ENCODE measurements at regions not wholly inside any gene's neighbourhood (a gene's known extent, or its start where the extent isn't known, plus 50 kb on each side); places are given as distances from the start of the nearest gene placed in this dataset.

- no peaks in the 10 kb centered on the region for H3K9me2 ChIP-seq (ENCODE audit: insufficient read depth)
- H3K27me3 ChIP-seq (ENCODE audit: insufficient read depth), result no peaks in the 10 kb centered on the region
- no peak overlapping the region for H3K4me2 ChIP-seq
- no peaks in the 10 kb centered on the region for H3K36me3 ChIP-seq (ENCODE audit: insufficient read depth)
- DNase-seq (ENCODE audit: low spot score), result no peak
- H3K27me3 Mint-ChIP-seq (ENCODE audit: insufficient read depth, low read depth, poor library complexity), result peaks cover 2% of the 10 kb centered on the region
- no peaks in the 10 kb centered on the region for H3F3A ChIP-seq (replicated peaks; ENCODE audit: low read depth)
- H3K4me3 ChIP-seq, result no peak overlapping the region
- no peak overlapping the region for H3K27ac Mint-ChIP-seq
- no peak overlapping the region for H2AFZ ChIP-seq
- ATAC-seq, result no peak
- no peak overlapping the region for H3K27ac ChIP-seq (ENCODE audit: low read depth)
- H3K4me1 Mint-ChIP-seq, result no peaks in the 10 kb centered on the region
- H3K9me3 Mint-ChIP-seq, result no peaks in the 10 kb centered on the region
- no peak overlapping the region for H3K4me3 Mint-ChIP-seq
- no peaks in the 10 kb centered on the region for H3K4me1 ChIP-seq (ENCODE audit: insufficient read depth)
- no peaks in the 10 kb centered on the region for H3K79me2 ChIP-seq (replicated peaks; ENCODE audit: insufficient read depth)
- no peaks in the 10 kb centered on the region for H4K20me1 ChIP-seq (replicated peaks; ENCODE audit: insufficient read depth)
- TF ChIP-seq NANOG (IDR thresholded peaks at IDR 0.05; ENCODE audit: borderline replicate concordance) (no peak), ZNF114 (CRISPR knock-in tag; IDR thresholded peaks at IDR 0.05) (no peak), POLR2AphosphoS5 (IDR thresholded peaks at IDR 0.05; ENCODE audit: low read depth) (no peak), ZNF331 (CRISPR knock-in tag; IDR thresholded peaks at IDR 0.05; ENCODE audit: low read depth) (no peak), EZH2 (IDR thresholded peaks at IDR 0.05; ENCODE audit: low read depth, unreplicated experiment) (no peak)
- H3K36me3 Mint-ChIP-seq (ENCODE audit: low read depth), result no peaks in the 10 kb centered on the region
Observed at GRCh38 chr5:32843531-32843895, 132.4 kb downstream of the NPR3 start.

GRCh38 chr5:32845171-32845570 lies 134.1 kb downstream of the NPR3 start:
- Mint-ChIP-seq H3K4me3 (no peak overlapping the region), H3K9me3 (no peaks in the 10 kb centered on the region), H3K4me1 (no peaks in the 10 kb centered on the region), H3K36me3 (ENCODE audit: low read depth) (no peaks in the 10 kb centered on the region), H3K27me3 (ENCODE audit: insufficient read depth, low read depth, poor library complexity) (peaks cover 2% of the 10 kb centered on the region), H3K27ac (no peak overlapping the region)
- no peak overlapping the region for H2AFZ ChIP-seq
- no peaks in the 10 kb centered on the region for H4K20me1 ChIP-seq (replicated peaks; ENCODE audit: insufficient read depth)
- ATAC-seq (no peak), DNase-seq (ENCODE audit: low spot score) (no peak)
- H3F3A ChIP-seq (replicated peaks; ENCODE audit: low read depth), result no peaks in the 10 kb centered on the region
- TF ChIP-seq, protein P1, sequence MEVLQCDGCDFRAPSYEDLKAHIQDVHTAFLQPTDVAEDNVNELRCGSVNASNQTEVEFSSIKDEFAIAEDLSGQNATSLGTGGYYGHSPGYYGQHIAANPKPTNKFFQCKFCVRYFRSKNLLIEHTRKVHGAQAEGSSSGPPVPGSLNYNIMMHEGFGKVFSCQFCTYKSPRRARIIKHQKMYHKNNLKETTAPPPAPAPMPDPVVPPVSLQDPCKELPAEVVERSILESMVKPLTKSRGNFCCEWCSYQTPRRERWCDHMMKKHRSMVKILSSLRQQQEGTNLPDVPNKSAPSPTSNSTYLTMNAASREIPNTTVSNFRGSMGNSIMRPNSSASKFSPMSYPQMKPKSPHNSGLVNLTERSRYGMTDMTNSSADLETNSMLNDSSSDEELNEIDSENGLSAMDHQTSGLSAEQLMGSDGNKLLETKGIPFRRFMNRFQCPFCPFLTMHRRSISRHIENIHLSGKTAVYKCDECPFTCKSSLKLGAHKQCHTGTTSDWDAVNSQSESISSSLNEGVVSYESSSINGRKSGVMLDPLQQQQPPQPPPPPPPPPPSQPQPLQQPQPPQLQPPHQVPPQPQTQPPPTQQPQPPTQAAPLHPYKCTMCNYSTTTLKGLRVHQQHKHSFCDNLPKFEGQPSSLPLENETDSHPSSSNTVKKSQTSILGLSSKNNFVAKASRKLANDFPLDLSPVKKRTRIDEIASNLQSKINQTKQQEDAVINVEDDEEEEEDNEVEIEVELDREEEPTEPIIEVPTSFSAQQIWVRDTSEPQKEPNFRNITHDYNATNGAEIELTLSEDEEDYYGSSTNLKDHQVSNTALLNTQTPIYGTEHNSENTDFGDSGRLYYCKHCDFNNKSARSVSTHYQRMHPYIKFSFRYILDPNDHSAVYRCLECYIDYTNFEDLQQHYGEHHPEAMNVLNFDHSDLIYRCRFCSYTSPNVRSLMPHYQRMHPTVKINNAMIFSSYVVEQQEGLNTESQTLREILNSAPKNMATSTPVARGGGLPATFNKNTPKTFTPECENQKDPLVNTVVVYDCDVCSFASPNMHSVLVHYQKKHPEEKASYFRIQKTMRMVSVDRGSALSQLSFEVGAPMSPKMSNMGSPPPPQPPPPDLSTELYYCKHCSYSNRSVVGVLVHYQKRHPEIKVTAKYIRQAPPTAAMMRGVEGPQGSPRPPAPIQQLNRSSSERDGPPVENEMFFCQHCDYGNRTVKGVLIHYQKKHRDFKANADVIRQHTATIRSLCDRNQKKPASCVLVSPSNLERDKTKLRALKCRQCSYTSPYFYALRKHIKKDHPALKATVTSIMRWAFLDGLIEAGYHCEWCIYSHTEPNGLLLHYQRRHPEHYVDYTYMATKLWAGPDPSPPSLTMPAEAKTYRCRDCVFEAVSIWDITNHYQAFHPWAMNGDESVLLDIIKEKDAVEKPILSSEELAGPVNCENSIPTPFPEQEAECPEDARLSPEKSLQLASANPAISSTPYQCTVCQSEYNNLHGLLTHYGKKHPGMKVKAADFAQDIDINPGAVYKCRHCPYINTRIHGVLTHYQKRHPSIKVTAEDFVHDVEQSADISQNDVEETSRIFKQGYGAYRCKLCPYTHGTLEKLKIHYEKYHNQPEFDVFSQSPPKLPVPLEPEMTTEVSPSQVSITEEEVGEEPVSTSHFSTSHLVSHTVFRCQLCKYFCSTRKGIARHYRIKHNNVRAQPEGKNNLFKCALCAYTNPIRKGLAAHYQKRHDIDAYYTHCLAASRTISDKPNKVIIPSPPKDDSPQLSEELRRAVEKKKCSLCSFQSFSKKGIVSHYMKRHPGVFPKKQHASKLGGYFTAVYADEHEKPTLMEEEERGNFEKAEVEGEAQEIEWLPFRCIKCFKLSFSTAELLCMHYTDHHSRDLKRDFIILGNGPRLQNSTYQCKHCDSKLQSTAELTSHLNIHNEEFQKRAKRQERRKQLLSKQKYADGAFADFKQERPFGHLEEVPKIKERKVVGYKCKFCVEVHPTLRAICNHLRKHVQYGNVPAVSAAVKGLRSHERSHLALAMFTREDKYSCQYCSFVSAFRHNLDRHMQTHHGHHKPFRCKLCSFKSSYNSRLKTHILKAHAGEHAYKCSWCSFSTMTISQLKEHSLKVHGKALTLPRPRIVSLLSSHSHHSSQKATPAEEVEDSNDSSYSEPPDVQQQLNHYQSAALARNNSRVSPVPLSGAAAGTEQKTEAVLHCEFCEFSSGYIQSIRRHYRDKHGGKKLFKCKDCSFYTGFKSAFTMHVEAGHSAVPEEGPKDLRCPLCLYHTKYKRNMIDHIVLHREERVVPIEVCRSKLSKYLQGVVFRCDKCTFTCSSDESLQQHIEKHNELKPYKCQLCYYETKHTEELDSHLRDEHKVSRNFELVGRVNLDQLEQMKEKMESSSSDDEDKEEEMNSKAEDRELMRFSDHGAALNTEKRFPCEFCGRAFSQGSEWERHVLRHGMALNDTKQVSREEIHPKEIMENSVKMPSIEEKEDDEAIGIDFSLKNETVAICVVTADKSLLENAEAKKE (CRISPR knock-in tag; IDR thresholded peaks at IDR 0.05), result no peak
- TF ChIP-seq, protein P2, sequence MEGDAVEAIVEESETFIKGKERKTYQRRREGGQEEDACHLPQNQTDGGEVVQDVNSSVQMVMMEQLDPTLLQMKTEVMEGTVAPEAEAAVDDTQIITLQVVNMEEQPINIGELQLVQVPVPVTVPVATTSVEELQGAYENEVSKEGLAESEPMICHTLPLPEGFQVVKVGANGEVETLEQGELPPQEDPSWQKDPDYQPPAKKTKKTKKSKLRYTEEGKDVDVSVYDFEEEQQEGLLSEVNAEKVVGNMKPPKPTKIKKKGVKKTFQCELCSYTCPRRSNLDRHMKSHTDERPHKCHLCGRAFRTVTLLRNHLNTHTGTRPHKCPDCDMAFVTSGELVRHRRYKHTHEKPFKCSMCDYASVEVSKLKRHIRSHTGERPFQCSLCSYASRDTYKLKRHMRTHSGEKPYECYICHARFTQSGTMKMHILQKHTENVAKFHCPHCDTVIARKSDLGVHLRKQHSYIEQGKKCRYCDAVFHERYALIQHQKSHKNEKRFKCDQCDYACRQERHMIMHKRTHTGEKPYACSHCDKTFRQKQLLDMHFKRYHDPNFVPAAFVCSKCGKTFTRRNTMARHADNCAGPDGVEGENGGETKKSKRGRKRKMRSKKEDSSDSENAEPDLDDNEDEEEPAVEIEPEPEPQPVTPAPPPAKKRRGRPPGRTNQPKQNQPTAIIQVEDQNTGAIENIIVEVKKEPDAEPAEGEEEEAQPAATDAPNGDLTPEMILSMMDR (conservative IDR thresholded peaks at IDR 0.05; ENCODE audit: low read depth in 2 of 2), result no peak
- TF ChIP-seq EZH2 (IDR thresholded peaks at IDR 0.05; ENCODE audit: low read depth, unreplicated experiment) (no peak), NANOG (IDR thresholded peaks at IDR 0.05; ENCODE audit: borderline replicate concordance) (no peak), ZNF114 (CRISPR knock-in tag; IDR thresholded peaks at IDR 0.05) (no peak), EZH2phosphoT487 (IDR thresholded peaks at IDR 0.05; ENCODE audit: unreplicated experiment) (no peak), ZNF331 (CRISPR knock-in tag; IDR thresholded peaks at IDR 0.05; ENCODE audit: low read depth) (no peak)
- no peaks in the 10 kb centered on the region for H3K79me2 ChIP-seq (replicated peaks; ENCODE audit: insufficient read depth)
- H3K36me3 ChIP-seq (ENCODE audit: insufficient read depth), result no peaks in the 10 kb centered on the region
- no peaks in the 10 kb centered on the region for H3K27me3 ChIP-seq (ENCODE audit: insufficient read depth)
- no peaks in the 10 kb centered on the region for H3K4me1 ChIP-seq (ENCODE audit: insufficient read depth)
- no peaks in the 10 kb centered on the region for H3K9me2 ChIP-seq (ENCODE audit: insufficient read depth)
- H3K4me2 ChIP-seq, result no peak overlapping the region
- H3K4me3 ChIP-seq, result no peak overlapping the region
- H3K27ac ChIP-seq (ENCODE audit: low read depth), result no peak overlapping the region

Measured in GM23338 (cell line).